ENCODE measurements at regions not wholly inside any gene's neighbourhood (a gene's known extent, or its start where the extent isn't known, plus 50 kb on each side); places are given as distances from the start of the nearest gene placed in this dataset.

DNA sequence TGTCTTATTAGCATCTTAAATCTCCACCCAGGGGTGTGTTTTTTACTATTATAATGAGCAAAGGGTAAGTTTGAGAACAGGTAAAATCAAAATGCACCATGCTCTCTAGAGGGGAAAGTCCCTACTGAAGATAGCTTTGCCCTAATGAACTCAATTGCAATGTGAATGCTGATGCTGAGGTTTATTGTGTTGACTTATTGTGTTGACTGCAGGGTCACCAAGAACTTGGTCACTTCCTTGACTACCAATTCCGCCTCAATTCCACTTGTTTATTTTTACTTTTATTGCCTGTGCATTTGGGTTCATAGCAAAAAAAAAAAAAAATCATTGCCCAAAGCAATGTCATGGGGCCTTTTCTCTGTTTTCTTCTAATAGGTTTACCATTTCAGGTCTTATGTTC, 67.7 kb upstream of the SRD5A3 start:
- TF ChIP-seq, protein P1, sequence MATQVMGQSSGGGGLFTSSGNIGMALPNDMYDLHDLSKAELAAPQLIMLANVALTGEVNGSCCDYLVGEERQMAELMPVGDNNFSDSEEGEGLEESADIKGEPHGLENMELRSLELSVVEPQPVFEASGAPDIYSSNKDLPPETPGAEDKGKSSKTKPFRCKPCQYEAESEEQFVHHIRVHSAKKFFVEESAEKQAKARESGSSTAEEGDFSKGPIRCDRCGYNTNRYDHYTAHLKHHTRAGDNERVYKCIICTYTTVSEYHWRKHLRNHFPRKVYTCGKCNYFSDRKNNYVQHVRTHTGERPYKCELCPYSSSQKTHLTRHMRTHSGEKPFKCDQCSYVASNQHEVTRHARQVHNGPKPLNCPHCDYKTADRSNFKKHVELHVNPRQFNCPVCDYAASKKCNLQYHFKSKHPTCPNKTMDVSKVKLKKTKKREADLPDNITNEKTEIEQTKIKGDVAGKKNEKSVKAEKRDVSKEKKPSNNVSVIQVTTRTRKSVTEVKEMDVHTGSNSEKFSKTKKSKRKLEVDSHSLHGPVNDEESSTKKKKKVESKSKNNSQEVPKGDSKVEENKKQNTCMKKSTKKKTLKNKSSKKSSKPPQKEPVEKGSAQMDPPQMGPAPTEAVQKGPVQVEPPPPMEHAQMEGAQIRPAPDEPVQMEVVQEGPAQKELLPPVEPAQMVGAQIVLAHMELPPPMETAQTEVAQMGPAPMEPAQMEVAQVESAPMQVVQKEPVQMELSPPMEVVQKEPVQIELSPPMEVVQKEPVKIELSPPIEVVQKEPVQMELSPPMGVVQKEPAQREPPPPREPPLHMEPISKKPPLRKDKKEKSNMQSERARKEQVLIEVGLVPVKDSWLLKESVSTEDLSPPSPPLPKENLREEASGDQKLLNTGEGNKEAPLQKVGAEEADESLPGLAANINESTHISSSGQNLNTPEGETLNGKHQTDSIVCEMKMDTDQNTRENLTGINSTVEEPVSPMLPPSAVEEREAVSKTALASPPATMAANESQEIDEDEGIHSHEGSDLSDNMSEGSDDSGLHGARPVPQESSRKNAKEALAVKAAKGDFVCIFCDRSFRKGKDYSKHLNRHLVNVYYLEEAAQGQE (IDR thresholded peaks at IDR 0.05; ENCODE audit: insufficient read depth in 1 of 2, low read depth in 2 of 2, low read length in 2 of 2) = no peak
- TF ChIP-seq POLR2AphosphoS5 (IDR thresholded peaks at IDR 0.05; ENCODE audit: low read depth, low read length) (no peak), FOXP2 (optimal IDR thresholded peaks at IDR 0.05; ENCODE audit: borderline replicate concordance, extremely low read depth, extremely low read length, insufficient read depth) (no peak), SIN3A (IDR thresholded peaks at IDR 0.05; ENCODE audit: borderline replicate concordance, insufficient read depth, low read length) (no peak), TAF1 (IDR thresholded peaks at IDR 0.05; ENCODE audit: borderline replicate concordance, insufficient read depth, low read length) (no peak)

All from PFSK-1 (cell line).